Stromal cell of bone marrow (primary cell): ENCODE measurements at regions not wholly inside any gene's neighbourhood (a gene's known extent, or its start where the extent isn't known, plus 50 kb on each side); places are given as distances from the start of the nearest gene placed in this dataset.
"Not testable (repeated sequence)": the region's sequence is repeated elsewhere in the genome, so short reads cannot be mapped to it uniquely, and the experiment has no call there.

ENCODE experiments used
- DNase-seq: peaks from one replicate; pipeline ENCODE4 v3.0.0-alpha.2; 2012; ENCODE audit warnings: low read depth

DNA sequence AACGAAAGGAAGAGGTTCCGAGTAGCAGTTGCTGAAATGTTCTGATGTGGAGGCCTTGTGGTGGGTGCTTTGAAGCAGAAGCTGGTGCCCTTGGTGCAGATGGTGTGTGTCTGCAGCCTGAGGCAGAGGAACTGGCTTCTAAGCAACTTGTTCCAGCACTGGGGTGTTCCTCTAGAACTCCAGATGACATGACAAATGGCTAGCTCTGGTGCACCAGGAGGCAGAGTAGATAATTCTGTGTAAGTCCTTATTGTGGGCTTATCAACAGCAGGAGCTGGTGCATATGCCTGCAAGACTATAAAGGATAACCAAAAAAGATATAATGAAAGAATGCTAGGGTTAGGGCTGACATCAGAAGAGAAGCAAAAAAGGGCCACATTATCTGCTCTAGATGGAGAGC, 76.5 kb downstream of the ARL5B start:
- no peak for DNase-seq

DNA sequence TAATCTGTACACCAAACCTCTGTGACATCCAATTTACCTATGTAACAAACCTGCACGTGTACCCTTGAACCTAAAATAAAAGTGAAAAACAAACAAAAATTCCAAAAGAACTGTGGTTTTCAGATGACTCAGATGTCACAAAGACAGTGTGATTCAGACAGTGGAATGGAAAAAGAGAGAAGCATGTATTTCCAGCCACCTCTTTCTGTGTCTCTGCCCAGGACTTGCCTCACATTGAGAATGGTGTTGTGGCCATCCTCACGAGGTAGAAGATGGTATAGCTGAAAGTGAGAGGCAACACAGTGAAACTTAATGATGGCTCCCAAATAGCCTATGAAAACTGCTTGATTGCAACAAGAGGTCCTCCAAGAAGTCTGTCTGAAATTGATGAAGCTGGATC, 78.0 kb downstream of the ARL5B start:
- DNase-seq = peak; percentile 54

DNA sequence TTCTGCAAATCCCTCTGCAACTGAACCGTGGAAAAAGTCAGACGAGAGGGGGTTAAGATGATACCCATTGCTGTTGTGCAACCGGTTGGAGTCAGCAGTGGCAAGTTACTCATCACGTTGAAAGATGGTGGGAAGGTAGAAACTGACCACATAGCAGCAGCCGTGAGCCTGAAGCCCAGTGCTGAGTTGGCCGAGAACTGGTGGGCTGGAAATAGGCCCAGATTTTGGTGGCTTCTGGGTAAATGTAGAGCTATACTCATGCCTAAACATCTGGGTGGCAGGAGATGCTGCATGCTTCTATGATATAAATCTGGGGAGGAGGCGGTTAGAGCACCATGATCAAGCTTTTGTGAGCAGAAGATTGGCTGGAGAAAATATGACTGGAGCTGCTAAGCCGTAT, 78.6 kb downstream of the ARL5B start:
- DNase-seq = peak; percentile 89

DNA sequence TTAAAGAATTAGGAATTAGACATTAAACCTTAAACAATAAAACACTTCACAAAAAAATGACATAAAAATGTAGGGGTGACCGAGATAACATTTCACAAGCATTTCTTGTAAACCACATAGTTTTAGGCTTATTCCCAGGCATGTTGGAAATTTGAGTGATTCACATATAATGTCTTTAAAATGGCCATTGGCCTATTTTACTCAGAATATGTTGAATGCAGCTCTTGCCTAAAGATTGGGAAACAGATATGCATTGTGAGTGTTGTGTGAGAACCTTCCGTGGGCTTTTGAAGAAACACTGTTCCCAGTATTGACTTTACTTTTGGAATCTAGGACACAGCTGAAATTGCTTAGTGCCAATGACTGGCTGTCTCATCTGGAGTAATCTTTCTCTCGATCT, 79.6 kb downstream of the ARL5B start:
- DNase-seq = peak; percentile 28

GRCh38 chr10:18743926-18744325, 84.7 kb downstream of the ARL5B start:
- no peak for DNase-seq

DNA sequence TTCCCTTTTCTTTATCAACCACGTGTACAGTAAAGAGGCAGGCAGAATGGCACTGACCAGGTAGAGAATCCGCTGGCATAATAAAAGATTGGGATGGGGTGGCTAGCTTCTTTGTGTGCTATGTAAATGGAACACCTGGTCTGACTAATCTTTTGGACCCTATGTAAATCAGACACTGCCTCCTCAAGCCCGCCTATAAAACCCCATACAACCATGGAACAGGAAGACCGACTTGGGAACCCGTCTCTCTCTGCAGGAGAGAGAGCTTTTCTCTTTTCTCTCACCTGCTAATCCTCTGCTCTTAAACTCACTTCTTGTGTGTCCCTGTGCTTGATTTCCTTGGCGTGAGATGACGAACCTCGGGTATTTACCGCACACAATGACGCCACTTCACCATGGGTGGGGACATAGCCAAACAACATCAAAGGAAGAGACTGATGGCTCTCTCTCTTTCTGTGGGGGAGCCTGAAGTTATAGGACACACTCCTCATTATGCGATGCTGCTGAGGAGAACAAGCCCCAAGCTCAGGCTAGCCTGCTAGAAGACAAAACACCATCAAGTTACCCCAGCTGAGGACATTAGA, 94.2 kb downstream of the ARL5B start:
- DNase-seq = no peak

DNA sequence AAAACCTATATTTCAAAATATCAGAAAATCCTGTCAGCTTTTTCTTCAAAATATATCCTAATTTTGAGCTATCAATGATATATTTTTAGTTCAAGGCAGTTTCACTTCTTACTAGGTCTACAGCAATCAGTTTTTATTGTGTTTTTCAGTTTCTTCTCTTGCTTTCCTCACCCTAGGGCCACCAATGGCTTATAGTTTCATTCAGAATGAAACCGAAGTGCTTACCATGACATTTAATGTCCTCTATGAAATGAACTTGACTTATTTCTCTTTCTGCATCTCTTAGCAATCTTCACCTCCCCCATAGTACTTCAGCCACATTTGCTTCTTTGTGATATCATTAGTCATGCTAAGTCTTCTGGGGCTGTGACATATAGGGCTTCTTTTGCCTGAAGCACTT, 100.3 kb downstream of the ARL5B start:
- no peak for DNase-seq

- no peak for DNase-seq
Measured at GRCh38 chr10:18760836-18761235, 101.6 kb downstream of the ARL5B start.

- no peak for DNase-seq
Measured at GRCh38 chr10:18767981-18768380, 108.8 kb downstream of the ARL5B start.

DNA sequence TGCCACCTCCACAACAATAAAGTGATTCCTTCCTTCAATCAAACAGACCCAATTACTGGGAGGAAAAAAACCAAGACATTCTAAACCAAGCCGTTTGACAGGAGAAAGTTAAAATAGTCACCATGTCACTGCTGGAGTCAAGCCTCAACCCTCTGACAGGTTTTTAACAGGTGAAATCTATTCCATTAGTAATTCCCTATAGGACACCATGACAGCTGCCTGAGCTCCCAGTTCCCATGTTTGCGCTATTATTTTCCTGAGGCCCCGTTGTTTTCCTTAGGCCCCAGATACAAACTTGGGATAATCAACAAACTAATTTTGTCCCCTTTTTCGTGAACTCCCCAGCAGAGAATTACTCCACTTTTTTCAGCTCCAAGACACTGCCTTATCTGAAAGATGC, 113.9 kb downstream of the ARL5B start:
- no peak for DNase-seq

GRCh38 chr10:18777258-18777657, 118.0 kb downstream of the ARL5B start:
- no peak for DNase-seq

DNA sequence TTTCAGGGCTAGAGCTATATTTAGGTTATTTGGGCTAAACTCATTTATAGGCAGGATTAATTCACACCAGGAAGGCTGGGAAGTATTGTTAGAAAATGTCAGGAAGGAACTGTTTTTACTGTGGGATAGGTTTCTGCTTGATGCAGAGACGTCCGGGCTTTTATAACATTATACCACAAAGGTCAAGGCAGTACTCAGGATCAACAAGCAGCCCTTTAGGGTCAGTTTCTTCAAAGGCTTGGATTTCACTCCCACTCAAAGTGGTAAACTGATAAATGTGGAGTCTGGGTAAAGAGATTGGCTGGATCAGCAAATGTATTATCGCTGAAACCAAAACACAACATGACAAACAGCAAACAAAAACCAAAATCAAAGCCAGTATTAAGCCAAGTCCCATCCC, 127.2 kb downstream of the ARL5B start:
- DNase-seq = no peak

DNA sequence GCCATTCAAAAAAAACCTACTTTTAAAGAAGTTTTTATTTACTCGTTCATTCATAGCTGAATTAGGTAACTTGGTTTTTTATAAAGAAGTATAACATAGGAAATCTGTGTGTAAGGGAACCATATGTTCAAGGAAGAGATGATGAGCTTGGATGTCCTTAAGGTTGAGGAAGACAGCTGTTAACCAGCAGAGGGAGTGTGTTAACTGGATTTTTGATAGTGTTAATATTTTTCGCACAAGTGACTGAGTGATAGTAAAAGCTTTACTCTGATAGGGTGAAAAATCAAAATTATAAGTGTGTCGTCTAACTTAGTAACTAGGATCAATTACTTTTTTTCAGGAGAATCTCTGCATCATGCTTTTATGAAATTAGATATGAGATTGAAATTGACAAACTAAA, 134.7 kb downstream of the ARL5B start:
- no peak for DNase-seq

- DNase-seq = no peak
Measured at GRCh38 chr10:18795549-18795948, 136.3 kb downstream of the ARL5B start.

DNA sequence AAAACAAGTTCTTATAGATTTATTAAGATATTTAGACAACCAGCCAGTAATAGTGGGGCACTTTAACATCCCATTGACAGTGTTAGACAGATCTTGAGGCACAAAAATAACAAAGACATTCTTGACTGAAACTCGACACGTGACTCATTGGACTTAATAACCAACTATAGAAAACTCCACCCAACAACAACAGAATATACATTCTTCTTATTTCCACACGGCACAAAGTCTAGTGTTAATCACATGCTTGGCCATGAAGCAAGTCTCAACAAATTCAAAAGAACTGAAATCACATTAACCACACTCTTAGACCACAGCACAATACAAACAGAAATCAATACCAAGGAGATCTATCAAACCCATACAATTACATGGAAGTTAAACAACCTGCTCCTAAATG, 138.1 kb downstream of the ARL5B start:
- no peak for DNase-seq

GRCh38 chr10:18822156-18822555, 162.9 kb downstream of the ARL5B start:
- no peak for DNase-seq

DNA sequence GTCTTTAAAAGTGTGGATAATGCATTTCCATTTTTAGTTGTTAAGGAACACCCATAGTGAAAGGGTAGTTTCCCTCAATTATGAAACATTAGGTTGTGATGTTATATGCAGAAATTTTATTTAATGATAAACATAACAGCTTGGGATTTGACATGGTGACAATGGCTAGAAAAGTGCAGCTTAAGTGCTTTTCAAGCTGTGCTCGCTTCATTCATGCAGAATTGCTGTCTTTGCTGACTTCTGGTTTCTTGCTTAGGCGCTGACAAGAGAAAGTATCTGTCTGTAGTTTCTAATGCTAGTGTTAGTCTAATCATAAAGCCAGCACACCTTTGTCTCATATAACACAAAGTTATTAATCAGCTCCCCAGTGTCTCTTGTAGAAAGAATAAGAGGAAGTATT, 170.0 kb downstream of the ARL5B start:
- no peak for DNase-seq

DNA sequence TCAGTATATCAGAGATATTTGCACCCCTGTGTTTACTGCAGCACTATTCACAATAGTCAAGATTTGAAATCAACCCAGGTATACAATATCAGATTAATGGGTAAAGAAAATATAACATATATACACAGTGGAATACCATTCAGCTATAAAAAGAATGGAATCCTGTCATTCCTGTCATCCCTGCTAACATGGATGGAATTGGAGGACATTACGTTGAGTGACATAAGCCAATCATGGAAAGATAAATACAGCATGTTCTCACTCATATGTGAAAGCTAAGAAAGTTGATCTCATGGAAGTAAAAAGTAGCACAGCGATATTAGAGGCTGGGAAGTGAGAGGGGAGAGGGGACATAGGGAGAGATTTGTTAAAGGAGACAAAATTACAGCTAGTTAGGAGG, 171.0 kb downstream of the ARL5B start:
- DNase-seq = no peak

DNA sequence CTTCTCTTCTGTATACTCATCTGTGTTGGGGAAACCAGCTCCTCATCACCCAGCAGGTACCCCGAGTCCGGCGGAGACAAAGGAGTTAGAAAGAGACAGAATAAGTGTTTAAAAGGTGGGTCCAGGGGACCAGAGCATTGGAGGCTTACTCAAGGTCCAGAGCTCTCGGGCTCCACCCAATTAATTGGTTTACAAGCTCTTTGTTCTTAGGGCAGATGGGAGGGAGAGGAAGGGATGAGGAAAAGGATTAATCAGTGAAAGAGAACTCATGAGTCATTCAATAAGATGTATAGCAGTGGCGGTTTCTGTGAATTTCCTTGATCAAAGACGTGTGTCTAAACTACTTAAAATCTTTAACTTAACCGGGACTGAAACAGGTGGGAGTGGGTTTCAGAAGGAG, 192.0 kb upstream of the MALRD1 start:
- not testable (repeated sequence) for DNase-seq

DNA sequence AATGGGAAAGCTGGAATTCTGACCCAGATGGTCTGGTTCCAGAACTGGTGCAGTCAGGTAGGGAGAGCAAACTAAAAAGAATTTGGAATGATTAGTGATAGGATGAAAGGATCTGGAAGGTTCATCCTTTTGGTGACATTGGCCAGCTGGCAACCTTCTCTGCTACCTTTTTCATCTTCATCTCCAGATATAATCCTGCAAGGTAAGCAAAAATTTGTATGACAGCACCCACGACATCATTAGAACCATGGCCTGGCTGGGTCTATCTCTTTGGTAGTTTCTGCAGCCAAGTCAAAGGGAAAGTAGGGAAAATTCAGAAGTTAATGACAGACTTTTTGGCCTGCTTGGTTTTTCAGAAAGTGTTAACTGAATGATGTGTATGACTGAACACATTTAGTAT, 188.9 kb upstream of the MALRD1 start:
- DNase-seq = no peak

DNA sequence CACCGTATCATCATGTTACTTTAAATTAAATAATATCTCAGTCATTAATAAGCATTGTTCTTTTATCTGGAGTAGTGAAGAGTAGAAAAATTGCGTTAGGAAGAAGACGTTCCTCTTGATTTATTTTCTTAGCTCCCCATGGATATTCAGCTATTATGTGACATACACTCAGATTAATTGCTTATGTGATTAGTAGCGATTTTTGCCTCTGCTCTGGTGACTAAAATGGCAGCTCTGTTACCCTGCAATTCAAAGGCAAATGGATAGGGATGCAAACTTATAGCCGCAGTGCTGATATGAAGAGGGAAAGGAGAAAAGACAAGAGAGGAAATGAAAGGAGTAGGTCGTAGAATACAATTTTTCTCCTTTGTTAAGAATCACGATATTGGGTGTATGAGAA, 188.4 kb upstream of the MALRD1 start:
- no peak for DNase-seq

- no peak for DNase-seq
Measured at GRCh38 chr10:18860631-18861240, 187.9 kb upstream of the MALRD1 start.

GRCh38 chr10:18861382-18861781, 187.2 kb upstream of the MALRD1 start:
- DNase-seq = no peak

DNA sequence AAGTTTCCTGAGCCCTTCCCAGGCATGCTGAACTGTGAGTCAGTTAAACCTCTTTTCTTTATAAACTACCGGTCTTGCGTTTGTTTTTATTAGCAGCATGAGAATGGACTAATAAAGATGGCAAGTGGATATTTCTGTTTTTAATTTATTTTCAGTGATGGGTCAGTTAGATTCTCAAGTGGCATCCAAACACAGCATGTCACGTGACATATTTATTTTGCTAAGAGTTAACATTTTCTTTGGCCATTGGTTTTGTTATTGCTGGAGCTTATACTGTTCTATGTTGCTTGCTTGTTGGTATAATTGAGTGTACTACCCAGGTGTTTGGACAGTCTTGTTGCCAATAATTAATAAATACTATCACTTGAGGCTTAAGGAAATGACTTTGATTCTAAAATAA, 181.7 kb upstream of the MALRD1 start:
- no peak for DNase-seq

- DNase-seq = no peak
Measured at GRCh38 chr10:18868919-18869318, 179.7 kb upstream of the MALRD1 start.
